Middle frontal gyrus (tissue), 1 donor: ENCODE measurements at regions not wholly inside any gene's neighbourhood (a gene's known extent, or its start where the extent isn't known, plus 50 kb on each side); places are given as distances from the start of the nearest gene placed in this dataset.
"Not testable (repeated sequence)": the region's sequence is repeated elsewhere in the genome, so short reads cannot be mapped to it uniquely, and the experiment has no call there.

ENCODE experiments used
- DNase-seq: peaks from one replicate; pipeline ENCODE4 v3.0.0-alpha.2; 2015; ENCODE audit warnings: low spot score; ENCODE audit errors: extremely low spot score

DNA sequence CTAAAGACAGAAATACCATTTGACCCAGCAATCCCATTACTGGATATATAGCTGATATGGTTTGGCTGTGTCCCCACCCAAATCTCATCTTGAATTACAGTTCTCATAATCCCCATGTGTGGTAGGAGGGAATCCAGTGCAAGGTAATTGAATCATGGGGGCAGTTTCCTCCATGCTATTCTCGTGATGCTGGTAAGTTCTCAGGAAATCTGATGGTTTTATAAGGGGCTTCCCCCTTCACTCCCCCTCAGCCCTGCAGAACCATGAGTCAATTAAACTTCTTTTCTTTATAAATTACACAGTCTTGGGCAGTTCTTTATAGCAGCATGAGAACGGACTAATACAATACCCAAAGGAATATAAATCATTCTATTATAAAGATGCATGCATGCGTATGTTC is 184.6 kb upstream of the NR3C1 start:
- not testable (repeated sequence) for DNase-seq

DNA sequence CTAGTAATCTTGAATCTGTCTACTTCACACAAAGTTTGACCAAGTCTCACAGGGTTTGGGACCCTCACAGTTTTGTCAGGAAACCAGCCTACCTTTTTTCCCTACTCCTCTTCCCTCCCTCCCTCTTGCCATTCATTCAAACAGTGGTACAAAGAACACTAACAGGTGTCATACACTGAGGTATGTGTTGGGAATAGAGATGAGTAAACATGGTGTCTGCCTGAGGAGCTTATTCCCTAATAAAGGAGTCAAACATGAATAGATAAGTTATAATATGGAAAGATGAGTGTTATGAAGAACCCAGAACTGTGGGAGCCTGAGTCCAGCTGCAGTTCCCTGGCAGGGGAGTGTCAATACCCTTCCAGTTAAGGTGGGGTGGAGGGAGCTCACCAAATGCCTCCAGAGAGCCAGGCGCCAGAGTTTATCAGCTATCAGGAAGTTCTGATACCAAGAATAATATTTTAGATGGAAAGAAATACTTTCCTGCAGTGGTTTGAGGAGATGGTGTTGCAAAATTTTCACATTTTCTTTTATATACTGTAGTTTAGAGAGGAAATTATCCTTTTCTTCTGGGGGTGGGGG is 183.4 kb upstream of the NR3C1 start:
- no peak for DNase-seq

DNA sequence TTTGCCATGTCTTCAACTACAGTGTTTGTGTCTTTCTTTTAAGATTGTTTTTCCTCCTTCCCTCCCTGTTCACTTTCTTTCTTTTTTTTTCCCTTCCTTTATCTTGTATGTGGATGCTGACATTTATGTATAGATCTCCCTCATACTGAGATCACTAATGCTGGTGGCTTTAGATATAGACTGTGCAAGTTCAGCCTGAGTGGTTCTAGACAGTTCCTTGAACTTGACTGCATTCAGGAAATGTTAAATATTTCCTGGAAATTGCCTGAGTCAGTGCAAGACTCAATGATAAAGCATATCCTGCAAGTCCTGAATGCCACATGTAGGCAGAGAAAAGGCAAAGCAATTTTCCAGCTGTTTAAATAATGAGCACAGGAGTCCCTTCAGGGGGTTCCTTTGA is 182.5 kb upstream of the NR3C1 start:
- DNase-seq: no peak

DNA sequence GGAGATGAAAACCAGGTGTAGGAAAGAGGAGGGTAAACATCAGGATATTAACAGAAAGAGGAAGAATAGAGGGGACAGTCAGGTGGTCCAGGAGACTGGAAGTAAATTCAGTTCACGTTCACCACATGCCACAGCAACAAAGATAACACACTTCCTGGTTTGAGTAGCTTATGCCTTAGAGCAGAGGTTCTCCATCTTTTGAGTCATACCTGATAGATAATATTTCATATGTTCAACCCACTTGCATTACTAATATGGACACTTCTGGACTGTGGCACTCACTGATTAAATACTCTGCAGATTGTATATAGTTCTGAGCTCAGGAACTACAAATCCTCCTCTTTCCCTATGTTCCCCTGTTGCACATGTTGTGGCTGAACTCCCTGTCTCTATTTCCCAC is 179.9 kb upstream of the NR3C1 start:
- no peak for DNase-seq

DNA sequence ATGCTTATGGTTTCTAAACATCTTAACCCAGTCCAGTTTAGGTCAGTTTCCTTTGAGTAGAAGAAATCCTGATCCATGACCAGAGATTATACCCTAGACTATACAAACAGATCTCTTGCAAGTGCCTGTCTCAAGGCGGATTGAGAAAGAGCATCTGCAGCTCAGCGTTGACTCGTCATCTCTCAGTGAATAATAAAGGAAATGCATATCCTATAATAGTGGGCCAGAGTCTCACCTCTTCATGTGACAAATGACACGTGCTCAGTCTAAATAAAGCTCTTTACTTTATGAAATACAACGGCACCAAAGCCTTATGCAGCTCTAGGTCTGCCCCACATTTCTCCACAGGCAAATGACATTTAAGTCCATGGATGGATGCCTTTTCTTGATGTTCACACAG is 179.4 kb upstream of the NR3C1 start:
- no peak for DNase-seq

DNA sequence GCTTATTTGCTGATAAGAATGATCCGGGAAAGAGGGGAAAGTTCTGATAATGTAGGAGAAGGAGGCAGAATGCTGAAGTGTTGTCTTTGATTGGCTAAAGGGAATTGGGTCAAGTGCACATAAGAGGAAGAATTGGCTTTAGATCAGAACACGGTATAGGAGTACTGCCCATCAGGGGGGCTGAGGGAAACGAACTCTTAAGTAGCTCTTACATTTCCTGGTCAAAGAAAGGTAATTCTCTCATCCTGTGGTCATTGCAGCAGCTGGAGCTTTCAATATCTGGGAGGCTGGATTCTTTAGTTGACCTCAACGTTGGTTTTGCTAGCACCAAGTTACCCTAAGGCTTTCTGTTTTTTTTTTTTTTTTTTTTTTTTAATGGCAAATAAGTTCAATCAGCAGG is 178.7 kb upstream of the NR3C1 start:
- DNase-seq: no peak

DNA sequence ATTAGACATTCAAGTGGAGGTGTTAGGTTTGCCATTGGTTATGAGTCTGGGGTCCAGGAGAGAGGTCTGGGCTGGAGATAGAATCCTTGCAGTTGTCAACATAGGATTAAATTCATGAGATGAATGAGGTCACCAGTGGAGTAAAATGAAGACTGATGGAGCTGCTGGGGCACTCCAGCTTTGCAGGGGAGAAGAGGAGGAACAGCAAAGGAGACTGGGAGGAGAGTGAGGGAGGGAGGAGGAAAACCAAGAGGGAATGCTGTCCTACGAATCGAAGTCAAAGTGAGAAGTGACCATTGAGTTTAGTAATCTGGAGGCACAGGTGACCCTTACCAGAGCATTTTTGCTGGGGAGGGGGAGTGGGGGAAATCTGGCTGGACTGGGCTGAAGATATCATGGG is 178.2 kb upstream of the NR3C1 start:
- DNase-seq: no peak

DNA sequence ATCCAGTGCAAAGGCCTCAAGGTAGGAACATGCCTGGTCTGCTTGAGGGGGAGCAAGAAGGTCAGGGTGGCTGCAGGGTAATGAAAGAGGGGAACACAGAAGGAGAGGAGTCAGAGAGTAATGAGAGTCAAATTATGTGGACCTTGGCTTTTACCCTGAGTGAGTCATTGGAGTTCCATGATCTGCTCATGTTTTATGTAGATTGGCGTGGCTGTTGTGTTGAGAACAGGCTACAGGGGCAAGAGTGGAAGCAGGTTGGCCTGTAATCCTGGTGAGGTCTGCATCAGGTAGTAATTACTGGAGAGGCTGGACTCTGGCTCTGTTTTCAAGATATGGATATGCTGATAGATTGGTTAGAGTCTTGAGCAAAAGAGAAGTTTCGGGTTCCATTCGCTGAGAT is 177.7 kb upstream of the NR3C1 start:
- DNase-seq: no peak

DNA sequence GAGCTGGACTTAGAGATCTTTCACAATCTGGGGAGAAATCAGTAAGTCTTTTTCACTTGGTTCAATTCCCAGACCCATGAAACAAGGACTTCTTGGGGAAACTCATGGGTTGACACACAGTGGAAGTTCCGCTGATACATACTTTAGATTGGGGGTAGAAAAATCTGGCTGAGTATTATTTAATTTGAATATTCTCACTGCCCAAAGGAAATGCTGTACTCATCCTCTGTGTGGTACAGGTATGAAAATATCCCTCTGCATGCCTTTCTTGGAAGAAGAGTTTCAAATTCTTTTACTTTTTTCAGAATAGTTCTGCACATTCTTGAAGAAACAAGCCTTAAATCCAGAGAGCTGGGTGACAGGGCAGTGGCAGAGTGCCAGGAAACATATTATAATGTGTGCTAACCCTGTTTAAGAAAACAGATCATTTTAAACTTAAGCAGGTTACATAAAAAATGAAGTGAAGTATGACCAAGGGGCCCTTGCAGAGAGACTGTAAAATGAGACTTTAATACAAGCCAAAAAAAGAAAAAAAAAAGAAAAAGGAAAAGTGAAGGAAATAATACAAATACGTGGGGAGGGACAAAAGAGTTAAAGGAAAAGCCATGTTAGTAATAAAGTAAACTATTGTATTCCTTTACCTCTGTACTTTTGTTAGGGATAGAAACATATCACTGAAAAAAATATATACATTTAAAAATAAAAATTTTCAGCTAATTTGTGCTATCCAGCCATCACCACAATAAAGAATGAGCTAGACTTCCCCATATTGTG is 173.4 kb upstream of the NR3C1 start:
- no peak for DNase-seq

DNA sequence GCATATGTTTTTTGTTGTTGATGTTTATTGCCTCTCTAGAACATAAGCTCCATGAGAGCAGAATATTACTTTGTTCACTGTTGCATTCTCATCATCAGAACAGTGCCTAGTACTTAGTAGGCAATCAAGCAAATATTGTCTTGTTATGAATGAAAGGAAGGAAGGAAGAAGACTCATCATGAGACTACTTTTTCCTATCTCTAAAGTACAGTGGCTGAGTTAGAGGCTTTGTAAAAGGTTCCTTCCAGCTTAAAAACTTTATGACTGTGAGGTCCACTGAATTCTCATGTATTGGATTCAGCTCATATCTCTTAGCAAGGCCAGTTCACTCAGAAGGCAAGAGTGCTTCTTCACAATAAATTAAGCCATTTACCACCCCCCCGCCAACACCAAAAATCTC is 171.8 kb upstream of the NR3C1 start:
- DNase-seq: no peak

DNA sequence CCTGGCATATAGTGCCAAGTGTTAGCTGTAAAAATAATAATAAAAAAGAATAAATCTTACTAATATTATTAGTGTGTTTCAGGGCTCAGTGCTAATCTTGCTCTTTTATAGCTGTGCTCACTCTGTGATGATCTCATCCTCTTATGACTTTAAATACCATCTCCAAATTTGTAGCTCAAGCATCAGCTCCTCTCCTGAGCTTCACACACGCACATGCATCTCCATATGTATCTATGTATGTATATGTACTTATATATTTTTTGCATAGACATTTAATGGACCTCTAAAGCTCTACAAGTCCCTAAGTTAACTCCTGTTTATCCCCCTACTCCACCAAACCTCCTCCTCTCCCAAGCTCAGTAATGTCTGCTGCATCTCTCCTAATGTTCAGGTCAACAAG is 170.8 kb upstream of the NR3C1 start:
- DNase-seq: no peak

DNA sequence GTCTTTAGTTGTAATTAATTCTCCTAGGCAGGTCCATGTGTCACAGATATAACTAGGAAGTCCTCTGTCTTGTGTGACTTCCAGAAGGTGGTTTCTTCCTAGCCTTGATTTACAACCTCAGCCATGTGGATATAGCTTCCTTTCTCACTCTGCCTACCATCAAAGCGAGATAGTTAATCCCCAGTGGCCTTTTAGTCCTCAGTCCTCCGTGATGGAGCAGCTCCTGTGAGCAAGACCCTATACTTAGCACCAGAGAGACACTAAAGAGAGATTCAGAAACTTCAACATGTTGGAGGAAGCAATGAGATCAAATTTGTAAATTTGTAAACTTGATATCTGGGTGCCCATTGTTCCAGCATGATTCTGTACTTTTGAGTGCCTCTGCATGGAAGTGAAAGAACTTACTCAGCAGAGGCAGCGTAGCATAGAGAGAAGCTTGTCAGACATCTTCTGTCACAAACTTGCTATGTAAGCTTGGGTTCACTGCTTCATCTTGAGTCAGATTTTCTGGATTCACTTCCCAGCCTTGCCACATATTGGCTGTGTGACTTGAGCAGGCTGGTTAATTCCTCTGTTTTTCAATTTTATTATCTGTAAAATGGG is 170.2 kb upstream of the NR3C1 start:
- DNase-seq: no peak

DNA sequence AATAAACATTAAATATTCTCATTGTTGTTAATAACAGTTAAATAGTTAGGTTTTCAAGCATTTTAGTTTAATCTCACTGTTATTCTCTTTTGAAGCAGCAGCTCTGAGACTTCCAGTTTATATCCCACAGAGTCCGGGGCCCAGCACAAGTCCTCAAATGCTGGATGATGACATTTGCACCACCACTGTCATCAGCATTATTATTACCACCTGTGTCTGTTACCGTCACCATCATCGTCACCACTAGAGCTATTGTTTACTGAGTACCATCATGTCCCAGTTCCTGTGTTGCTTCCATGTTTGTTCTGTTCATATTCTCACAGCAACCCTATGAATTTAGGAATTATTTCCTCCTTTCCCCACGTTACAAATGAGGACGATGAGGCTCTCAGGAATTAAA is 169.2 kb upstream of the NR3C1 start:
- no peak for DNase-seq

DNA sequence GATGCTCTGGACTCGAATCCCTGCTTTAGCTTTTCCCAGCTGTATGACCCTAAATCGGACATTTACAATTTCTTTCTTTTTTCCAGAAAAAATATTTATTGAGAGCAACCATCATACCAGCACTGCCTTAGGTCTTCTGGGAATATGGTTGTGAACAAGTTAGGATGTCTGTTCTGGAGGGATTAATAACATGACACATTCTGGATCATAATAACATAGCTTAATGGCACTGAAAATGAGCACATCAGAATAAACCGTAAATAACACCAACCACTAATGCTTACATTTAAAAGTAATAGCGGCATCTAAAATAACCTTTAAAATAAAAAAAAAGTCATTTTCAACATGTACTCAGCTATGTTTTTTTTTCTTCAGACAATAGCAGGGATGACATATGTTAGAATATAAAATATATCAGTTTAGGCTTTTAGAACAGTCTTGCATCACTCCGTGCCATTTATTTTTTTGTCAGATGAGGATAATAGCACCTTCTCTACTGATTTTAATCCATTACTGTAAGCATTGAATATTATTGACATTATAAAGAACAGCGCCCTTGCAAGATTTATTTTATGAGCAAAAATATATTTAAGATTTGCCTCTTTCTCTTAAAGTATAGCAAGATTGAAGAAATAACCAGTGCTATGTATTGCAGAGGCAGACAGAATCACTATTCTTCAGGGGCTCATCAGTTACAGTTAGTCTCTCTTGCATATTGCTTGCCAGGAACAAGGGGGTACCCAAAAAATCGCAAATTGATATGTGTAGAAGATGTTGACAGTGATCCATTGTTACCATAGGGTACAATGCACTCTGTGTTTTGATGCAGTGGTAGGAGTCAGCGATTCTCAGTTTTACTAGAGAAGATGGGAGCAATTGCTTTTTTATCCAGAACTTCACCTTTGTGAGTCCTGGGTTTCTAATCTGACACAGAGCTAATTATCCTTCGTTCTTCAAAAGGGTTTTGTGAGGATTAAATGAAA is 168.4 kb upstream of the NR3C1 start:
- no peak for DNase-seq

DNA sequence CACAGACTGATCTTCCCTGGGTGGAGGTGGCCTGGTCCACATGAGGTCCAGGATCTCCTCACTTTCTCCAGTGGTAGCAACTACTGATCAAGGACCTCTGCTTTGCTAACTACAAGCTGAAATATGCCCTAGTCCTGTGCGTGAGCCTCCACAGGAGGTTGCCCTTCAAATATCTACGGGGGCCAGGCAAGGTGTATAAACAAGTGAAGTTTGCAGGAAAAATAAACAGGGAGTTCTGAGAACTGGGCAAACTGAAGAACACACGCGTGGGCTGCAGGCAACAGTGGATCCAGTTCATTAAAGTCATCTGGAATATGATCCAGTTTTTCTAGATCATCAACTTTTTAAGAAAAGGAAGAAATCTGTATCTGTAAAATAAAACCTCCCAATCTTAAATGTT is 167.5 kb upstream of the NR3C1 start:
- DNase-seq: no peak

DNA sequence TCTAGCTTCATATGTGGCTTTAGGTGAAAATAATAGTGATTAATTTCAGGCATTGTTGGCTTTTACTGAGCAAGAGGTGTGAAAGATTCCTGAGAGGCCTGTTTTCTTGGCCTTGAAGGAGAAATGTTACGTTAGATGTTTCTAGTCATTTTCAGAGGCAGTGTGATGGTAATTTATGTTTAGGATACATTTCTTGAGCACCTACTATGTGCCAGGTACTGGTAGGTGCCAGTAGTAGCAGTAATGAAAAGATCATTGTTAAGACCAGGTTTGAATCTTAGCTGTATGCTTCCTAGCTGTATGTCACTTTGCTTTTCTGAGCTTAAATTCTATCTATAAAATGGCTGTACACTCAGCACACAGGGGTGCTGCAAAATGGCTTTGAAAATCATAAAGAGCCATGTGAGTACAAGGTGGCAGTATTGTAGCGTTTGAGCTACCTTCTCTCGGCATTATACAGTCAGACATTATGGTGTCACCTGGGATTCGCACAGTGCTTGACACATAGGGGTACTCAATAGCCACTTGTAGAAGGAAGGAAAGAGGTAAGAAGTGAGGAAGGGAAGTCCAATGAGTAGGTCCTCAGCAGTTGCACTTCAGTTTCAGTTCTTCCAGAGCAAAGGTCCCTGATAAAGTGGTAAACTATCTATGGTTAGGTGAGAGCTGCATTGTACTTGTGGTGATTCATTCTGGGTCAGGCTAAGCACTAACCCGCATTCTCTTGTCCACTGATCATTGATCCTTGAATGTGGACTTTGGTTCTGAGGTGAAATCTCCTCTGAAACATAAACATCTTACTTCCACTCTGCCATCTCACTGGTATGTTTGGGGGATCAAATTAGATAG is 166.5 kb upstream of the NR3C1 start:
- no peak for DNase-seq

DNA sequence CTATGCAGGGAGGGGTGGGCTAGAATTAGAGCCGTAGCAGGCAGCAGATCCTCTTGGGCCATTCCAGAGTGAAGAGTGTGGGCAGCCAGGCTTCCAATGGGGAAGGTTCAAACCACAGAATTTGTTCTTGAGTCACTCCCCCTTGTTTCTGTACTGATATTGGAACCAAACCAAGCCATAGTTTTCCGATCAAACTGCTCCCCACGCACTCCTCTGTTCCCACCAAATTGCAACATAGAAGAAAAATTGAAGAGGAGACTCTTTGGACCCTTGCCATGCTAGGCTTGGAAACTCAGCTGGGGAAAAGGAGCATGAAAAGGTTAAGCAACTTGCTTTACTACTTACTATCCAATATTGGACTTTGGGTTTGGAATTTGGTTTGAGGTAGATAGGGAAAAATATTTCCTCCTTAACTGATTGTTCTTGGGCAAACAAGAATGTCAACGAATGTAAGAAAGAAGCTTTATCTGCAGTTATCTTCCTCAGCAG is 165.8 kb upstream of the NR3C1 start:
- DNase-seq: no peak

DNA sequence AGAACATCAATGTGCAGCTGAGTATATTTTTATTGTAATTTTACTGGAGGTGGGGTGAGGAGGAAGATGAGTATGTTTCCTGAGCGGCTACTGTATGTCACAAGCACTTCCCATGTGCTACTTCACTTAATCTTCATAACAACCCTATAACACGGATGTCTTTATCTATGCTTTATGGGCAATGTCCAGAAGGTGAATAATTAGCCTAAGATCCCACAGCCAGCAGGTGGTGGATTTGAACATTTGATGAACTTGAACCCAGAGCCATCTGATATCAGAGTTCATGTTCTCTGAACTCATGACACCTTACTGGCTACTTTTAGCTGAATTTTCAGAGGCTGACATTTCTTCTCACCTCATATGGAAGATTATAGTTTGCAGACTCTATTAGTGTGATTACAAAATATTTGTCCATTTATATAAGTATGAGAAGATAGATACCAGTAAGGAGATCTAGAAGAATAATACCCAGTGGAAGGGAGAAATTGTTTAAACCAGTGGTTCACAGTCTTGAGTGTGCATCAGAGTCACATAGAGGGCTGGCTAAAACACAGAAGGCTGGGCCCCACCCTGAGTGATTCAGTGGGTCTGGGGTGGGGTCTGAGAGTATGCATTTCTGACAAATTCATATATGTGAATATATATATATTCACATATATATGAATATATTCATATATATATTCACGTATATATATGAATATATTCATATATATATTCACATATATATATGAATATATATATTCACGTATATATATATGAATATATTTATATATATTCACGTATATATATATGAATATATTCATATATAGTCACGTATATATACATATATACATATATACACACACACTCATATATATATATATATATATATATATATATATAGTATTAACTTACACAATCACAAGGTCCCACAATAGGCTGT is 164.4 kb upstream of the NR3C1 start:
- no peak for DNase-seq

DNA sequence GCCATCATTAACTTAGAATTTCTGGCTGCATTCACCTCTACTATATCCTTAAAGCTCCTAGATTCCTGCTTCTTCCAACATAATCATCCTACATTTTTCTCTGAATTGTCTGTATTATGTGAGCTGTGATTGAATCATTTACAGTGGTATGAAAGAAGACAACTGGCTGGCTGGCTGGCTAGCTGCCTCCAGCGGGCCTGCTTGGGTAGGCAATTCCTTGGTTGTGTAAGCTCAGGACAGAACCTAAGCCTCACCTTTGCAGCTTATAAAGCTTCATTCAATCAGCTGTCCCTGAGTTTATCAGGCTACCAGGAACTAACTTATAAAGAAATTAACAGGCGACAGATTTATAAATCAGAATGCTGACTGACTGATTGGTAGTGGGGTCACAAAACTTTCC is 162.7 kb upstream of the NR3C1 start:
- no peak for DNase-seq

DNA sequence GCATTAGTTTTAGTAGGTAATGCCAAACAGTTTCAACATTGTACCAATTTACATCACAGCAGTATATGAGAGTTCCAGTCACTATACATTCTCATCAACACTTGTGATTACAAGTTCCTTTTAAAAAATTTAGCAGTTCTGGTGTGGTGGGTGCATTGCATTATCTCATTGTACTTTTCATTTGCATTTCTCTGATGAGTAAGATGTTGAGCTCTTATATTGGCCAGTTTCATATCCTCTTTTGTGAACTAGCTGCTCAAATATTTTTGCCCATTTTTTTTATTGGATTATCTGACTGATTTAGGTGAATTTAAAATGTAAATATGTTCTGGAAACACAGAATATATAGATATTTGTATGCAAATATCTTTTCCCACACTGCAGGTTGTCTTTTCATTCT is 160.9 kb upstream of the NR3C1 start:
- DNase-seq: no peak
